GM18517 (cell line): ENCODE measurements at regions not wholly inside any gene's neighbourhood (a gene's known extent, or its start where the extent isn't known, plus 50 kb on each side); places are given as distances from the start of the nearest gene placed in this dataset.
"Not testable (repeated sequence)": the region's sequence is repeated elsewhere in the genome, so short reads cannot be mapped to it uniquely, and the experiment has no call there.

ENCODE experiments used
- ATAC-seq: cut with Tn5 transposase; IDR thresholded peaks from one replicate; pipeline ENCODE4 v1.9.1; 2021; ENCODE audit warnings: mild to moderate bottlenecking, moderate library complexity; ENCODE audit not compliant: unreplicated experiment

GRCh38 chr1:104135036-104135435 is 385.3 kb downstream of the AMY1C start:
- ATAC-seq: not testable (repeated sequence)

GRCh38 chr1:104136621-104137020 is 386.9 kb downstream of the AMY1C start:
- ATAC-seq: no peak

GRCh38 chr1:104156738-104157137 is 407.0 kb downstream of the AMY1C start:
- no peak for ATAC-seq

GRCh38 chr1:104163912-104164476 is 414.3 kb downstream of the AMY1C start:
- ATAC-seq: no peak

GRCh38 chr1:104172243-104172681 is 422.6 kb downstream of the AMY1C start:
- no peak for ATAC-seq

GRCh38 chr1:104182251-104182650 is 432.6 kb downstream of the AMY1C start:
- no peak for ATAC-seq

GRCh38 chr1:104189207-104189606 is 439.5 kb downstream of the AMY1C start:
- no peak for ATAC-seq

- ATAC-seq: no peak
Observed at GRCh38 chr1:104190821-104191220, 441.1 kb downstream of the AMY1C start.

- ATAC-seq: no peak
Observed at GRCh38 chr1:104195395-104195794, 445.7 kb downstream of the AMY1C start.

- ATAC-seq: no peak
Observed at GRCh38 chr1:104196136-104196535, 446.4 kb downstream of the AMY1C start.

GRCh38 chr1:104197516-104197915 is 447.8 kb downstream of the AMY1C start:
- no peak for ATAC-seq

- ATAC-seq: no peak
Observed at GRCh38 chr1:104212239-104212638, 462.5 kb downstream of the AMY1C start.

- ATAC-seq: not testable (repeated sequence)
Observed at GRCh38 chr1:104217395-104217986, 467.8 kb downstream of the AMY1C start.

GRCh38 chr1:104229860-104230259 is 480.2 kb downstream of the AMY1C start:
- no peak for ATAC-seq

- no peak for ATAC-seq
Observed at GRCh38 chr1:104231676-104232075, 482.0 kb downstream of the AMY1C start.

GRCh38 chr1:104235141-104235540 is 485.4 kb downstream of the AMY1C start:
- ATAC-seq: no peak

- ATAC-seq: no peak
Observed at GRCh38 chr1:104238991-104239390, 489.3 kb downstream of the AMY1C start.

GRCh38 chr1:104248385-104248784 is 498.7 kb downstream of the AMY1C start:
- no peak for ATAC-seq

GRCh38 chr1:104259481-104259880 is 509.8 kb downstream of the AMY1C start:
- ATAC-seq: no peak

GRCh38 chr1:104263110-104263509 is 513.4 kb downstream of the AMY1C start:
- not testable (repeated sequence) for ATAC-seq

- no peak for ATAC-seq
Observed at GRCh38 chr1:104264521-104264920, 514.8 kb downstream of the AMY1C start.

GRCh38 chr1:104265163-104265562 is 515.5 kb downstream of the AMY1C start:
- ATAC-seq: no peak

GRCh38 chr1:104266612-104267011 is 516.9 kb downstream of the AMY1C start:
- peak; percentile 76 for ATAC-seq
